ENCODE measurements at regions not wholly inside any gene's neighbourhood (a gene's known extent, or its start where the extent isn't known, plus 50 kb on each side); places are given as distances from the start of the nearest gene placed in this dataset.

DNA sequence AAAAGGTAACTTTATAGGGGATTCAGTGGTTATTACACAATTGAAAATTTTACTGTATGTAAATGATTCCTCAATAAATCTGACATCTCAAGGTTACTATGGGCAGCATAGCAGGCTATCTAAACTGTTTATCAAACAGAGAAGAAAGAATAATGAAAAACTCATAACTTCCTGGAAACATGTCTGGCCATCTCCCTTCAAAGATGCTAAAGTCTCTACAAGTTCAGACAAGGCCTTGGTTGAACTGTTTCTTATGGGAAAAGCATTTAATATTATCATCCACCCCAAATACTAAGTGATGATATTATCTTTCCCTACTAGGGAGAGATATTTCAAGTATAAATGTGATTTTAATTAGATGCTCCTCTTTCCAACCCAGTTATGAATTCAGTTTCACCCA, 114.9 kb downstream of the ARRDC4 start:
- intact Hi-C loops (cut with micrococcal nuclease) = no loop called here
- no peak overlapping the region for H3K4me3 ChIP-seq (ENCODE audit: control extremely low read depth in 1 of 5, extremely low read depth in 1 of 5, insufficient read depth in 1 of 5, low read depth in 2 of 5, low read length in 4 of 5)
- ATAC-seq (ENCODE audit: low read depth) (no peak), DNase-seq (no peak)
- no peak overlapping the region for H3K27ac ChIP-seq (ENCODE audit: low read length in 2 of 2)
- no peak overlapping the region for H3K27ac Mint-ChIP-seq
- ChIA-PET CTCF (no interaction called here), POLR2A (no interaction called here)
- no peaks in the 10 kb centered on the region for H3K9me3 Mint-ChIP-seq (ENCODE audit: insufficient read depth)
- H3K36me3 ChIP-seq (replicated peaks in 1 of 2; ENCODE audit: control extremely low read depth in 1 of 2, control insufficient read depth in 1 of 2, extremely low read depth in 1 of 2, insufficient read depth in 2 of 2, low read length in 1 of 2) = no peaks in the 10 kb centered on the region
- no peaks in the 10 kb centered on the region for H3K4me1 ChIP-seq (ENCODE audit: control insufficient read depth in 2 of 2, insufficient read depth in 2 of 2, low read length in 2 of 2)
- H3K4me2 ChIP-seq (replicated peaks; ENCODE audit: low read depth, low read length, poor library complexity, severe bottlenecking) = no peak overlapping the region
- no peaks in the 10 kb centered on the region for H3K79me2 ChIP-seq (ENCODE audit: control insufficient read depth, insufficient read depth, low read length)
- no peak overlapping the region for H3K9ac ChIP-seq (ENCODE audit: low read length)
- H3K9me3 ChIP-seq (ENCODE audit: control extremely low read depth in 1 of 3, control insufficient read depth in 2 of 3, insufficient read depth in 1 of 3, low read length in 2 of 3) = no peaks in the 10 kb centered on the region
- no peaks in the 10 kb centered on the region for H4K20me1 ChIP-seq (ENCODE audit: control insufficient read depth, insufficient read depth, low read length, poor library complexity, severe bottlenecking)
- peaks cover 4% of the 10 kb centered on the region for H3K4me1 Mint-ChIP-seq
- no peak overlapping the region for H2AFZ ChIP-seq (ENCODE audit: insufficient read depth, low read depth, low read length, poor library complexity, severe bottlenecking)
- H3K27me3 Mint-ChIP-seq = no peaks in the 10 kb centered on the region
- no peaks in the 10 kb centered on the region for H3K27me3 ChIP-seq (replicated peaks in 1 of 4; ENCODE audit: control extremely low read depth in 1 of 4, control insufficient read depth in 3 of 4, insufficient read depth in 4 of 4, low read length in 3 of 4)
- no peak for TF ChIP-seq EZH2 (IDR thresholded peaks at IDR 0.05; ENCODE audit: borderline replicate concordance, insufficient read depth, low read depth, low read length, poor library complexity, severe bottlenecking)
- TF ChIP-seq, protein P1, sequence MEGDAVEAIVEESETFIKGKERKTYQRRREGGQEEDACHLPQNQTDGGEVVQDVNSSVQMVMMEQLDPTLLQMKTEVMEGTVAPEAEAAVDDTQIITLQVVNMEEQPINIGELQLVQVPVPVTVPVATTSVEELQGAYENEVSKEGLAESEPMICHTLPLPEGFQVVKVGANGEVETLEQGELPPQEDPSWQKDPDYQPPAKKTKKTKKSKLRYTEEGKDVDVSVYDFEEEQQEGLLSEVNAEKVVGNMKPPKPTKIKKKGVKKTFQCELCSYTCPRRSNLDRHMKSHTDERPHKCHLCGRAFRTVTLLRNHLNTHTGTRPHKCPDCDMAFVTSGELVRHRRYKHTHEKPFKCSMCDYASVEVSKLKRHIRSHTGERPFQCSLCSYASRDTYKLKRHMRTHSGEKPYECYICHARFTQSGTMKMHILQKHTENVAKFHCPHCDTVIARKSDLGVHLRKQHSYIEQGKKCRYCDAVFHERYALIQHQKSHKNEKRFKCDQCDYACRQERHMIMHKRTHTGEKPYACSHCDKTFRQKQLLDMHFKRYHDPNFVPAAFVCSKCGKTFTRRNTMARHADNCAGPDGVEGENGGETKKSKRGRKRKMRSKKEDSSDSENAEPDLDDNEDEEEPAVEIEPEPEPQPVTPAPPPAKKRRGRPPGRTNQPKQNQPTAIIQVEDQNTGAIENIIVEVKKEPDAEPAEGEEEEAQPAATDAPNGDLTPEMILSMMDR (IDR thresholded peaks at IDR 0.05) = no peak
- H3K4me3 Mint-ChIP-seq = no peak overlapping the region

DNA sequence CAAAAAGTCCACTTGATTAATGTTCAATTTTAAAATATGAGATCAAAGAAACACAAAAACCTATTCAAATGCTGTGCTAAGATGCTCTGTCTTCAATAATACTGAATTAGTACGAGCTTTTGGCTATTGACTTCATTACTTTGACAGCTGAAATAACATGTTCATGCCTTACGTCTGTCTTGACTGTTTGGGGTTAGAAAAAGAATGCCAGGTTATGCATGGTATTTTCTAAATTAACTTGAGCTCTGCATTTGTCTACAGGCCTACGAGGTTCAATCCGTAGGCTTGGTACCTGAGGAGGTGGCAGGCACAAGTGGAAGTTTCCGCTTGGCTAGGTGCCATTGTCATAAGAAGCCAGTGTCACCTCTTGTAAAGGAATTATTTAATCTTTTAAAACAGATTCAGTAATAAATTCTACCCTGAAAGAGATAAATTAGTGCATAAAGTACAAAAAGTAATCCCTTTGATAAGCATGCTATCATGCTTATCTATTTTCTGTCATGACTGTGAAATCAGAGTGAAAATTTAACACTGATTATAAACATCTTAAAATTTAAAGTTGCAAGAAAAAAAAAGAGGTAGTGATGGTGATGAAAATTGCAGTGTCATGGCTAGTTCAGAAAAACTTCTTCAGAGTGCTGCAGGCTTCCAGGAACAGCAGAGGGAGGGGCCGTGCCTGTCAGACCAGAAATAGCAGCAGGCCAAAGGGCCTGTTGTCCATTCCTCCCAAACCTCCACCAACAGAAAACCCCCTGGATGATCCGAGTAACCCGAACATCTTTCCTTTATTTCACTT, 115.7 kb downstream of the ARRDC4 start:
- Histone ChIP-seq H3K4me3 (ENCODE audit: control extremely low read depth in 1 of 5, extremely low read depth in 1 of 5, insufficient read depth in 1 of 5, low read depth in 2 of 5, low read length in 4 of 5) (no peak overlapping the region), H3K27me3 (replicated peaks in 1 of 4; ENCODE audit: control extremely low read depth in 1 of 4, control insufficient read depth in 3 of 4, insufficient read depth in 4 of 4, low read length in 3 of 4) (no peaks in the 10 kb centered on the region), H3K9me3 (ENCODE audit: control extremely low read depth in 1 of 3, control insufficient read depth in 2 of 3, insufficient read depth in 1 of 3, low read length in 2 of 3) (no peaks in the 10 kb centered on the region), H4K20me1 (ENCODE audit: control insufficient read depth, insufficient read depth, low read length, poor library complexity, severe bottlenecking) (no peaks in the 10 kb centered on the region), H3K36me3 (replicated peaks in 1 of 2; ENCODE audit: control extremely low read depth in 1 of 2, control insufficient read depth in 1 of 2, extremely low read depth in 1 of 2, insufficient read depth in 2 of 2, low read length in 1 of 2) (no peaks in the 10 kb centered on the region), H3K27ac (ENCODE audit: low read length in 2 of 2) (no peak overlapping the region), H3K4me2 (replicated peaks; ENCODE audit: low read depth, low read length, poor library complexity, severe bottlenecking) (no peak overlapping the region), H3K9ac (ENCODE audit: low read length) (no peak overlapping the region), H2AFZ (ENCODE audit: insufficient read depth, low read depth, low read length, poor library complexity, severe bottlenecking) (peak overlapping the region; percentile 44), H3K4me1 (ENCODE audit: control insufficient read depth in 2 of 2, insufficient read depth in 2 of 2, low read length in 2 of 2) (no peaks in the 10 kb centered on the region), H3K79me2 (ENCODE audit: control insufficient read depth, insufficient read depth, low read length) (no peaks in the 10 kb centered on the region)
- no peak for ATAC-seq (ENCODE audit: low read depth)
- H3K4me1 Mint-ChIP-seq = peaks cover 4% of the 10 kb centered on the region
- no peaks in the 10 kb centered on the region for H3K9me3 Mint-ChIP-seq (ENCODE audit: insufficient read depth)
- ChIA-PET POLR2A (no interaction called here), CTCF (no interaction called here)
- no peaks in the 10 kb centered on the region for H3K27me3 Mint-ChIP-seq
- no peak for TF ChIP-seq EZH2 (IDR thresholded peaks at IDR 0.05; ENCODE audit: borderline replicate concordance, insufficient read depth, low read depth, low read length, poor library complexity, severe bottlenecking)
- TF ChIP-seq, protein P1 (IDR thresholded peaks at IDR 0.05) = no peak
- no peak overlapping the region for H3K4me3 Mint-ChIP-seq
- H3K27ac Mint-ChIP-seq = no peak overlapping the region
- 47% methylated on average over 4 of the region's 8 CpGs for WGBS (ENCODE audit: insufficient coverage)
- intact Hi-C loops (cut with micrococcal nuclease) = no loop called here
- no peak for DNase-seq
